ENCODE measurements at regions not wholly inside any gene's neighbourhood (a gene's known extent, or its start where the extent isn't known, plus 50 kb on each side); places are given as distances from the start of the nearest gene placed in this dataset.

- TF ChIP-seq CTCF (IDR thresholded peaks at IDR 0.05) = no peak
- no peak for TF ChIP-seq POLR2AphosphoS5 (IDR thresholded peaks at IDR 0.05)
- TF ChIP-seq EP300 (IDR thresholded peaks at IDR 0.05) = no peak
- no peak for TF ChIP-seq POLR2A (IDR thresholded peaks at IDR 0.05)
Measured at GRCh38 chr1:94707321-94708298, 112.5 kb upstream of the SLC44A3 start.
